GM06990 (cell line): ENCODE measurements at regions not wholly inside any gene's neighbourhood (a gene's known extent, or its start where the extent isn't known, plus 50 kb on each side); places are given as distances from the start of the nearest gene placed in this dataset.

Experiments
- DNase-seq: peaks from one replicate; pipeline ENCODE4 v3.0.0-alpha.2; 2011; ENCODE audit not compliant: insufficient read length; ENCODE audit errors: extremely low read depth
- H3K27me3 ChIP-seq: replicated peaks from 2 replicates; pipeline ENCODE4 v1.6.0; 2011; ENCODE audit warnings: low read length; ENCODE audit not compliant: control insufficient read depth, insufficient read depth
- H3K36me3 ChIP-seq: 2 replicates; pipeline ENCODE4 v1.5.1; 2011; ENCODE audit warnings: low read length; ENCODE audit not compliant: control insufficient read depth, insufficient read depth
- H3K4me3 ChIP-seq: replicated peaks from 2 replicates; pipeline ENCODE4 v1.5.1; 2011; ENCODE audit warnings: low read depth, mild to moderate bottlenecking, control low read depth, low read length
- CTCF ChIP-seq: IDR thresholded peaks from 2 replicates; pipeline ENCODE4 v1.5.1; 2011; ENCODE audit warnings: low read length, control low read depth, mild to moderate bottlenecking, inconsistent platforms; ENCODE audit not compliant: insufficient read depth, poor library complexity, severe bottlenecking

GRCh38 chr2:387980-388421, 100.1 kb upstream of the ALKAL2 start:
- no peaks in the 10 kb centered on the region for H3K36me3 ChIP-seq

DNA sequence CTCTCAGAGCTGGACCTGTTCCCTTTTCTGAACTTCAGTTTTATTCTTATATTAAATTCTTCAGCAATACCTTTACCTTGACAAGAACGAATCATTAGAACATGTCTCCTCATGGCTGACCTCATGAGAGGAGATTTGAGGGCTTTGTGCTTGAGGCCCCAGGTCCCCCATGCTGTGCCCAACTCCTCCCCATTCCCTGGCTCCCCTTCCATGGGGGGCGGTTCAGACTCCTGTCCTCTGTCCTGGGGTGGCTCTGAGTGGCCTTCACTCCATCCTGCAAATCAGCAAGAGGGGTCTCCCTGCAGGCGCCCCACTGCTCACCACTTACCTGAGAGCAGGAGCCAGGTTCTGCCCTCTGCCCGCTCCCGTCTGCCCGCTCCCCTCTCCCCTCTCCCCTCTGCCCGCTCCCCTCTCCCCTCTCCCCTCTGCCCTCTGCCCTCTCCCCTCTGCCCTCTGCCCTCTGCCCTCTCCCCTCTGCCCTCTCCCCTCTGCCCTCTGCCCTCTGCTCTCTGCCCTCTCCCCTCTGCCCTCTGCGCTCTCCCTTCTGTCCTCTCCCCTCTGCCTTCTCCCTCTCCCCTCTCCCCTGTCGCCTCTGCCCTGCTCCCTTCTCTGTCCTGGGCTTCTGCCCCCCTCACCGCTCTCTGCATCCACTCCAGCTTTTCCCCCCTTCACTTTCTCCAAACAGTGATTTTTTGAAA, 98.7 kb upstream of the ALKAL2 start:
- TF ChIP-seq CTCF = no peak
- Histone ChIP-seq H3K27me3 (no peaks in the 10 kb centered on the region), H3K4me3 (no peak overlapping the region), H3K36me3 (no peaks in the 10 kb centered on the region)
- DNase-seq = no peak

More at GRCh38 chr2:387980-388421, 100.1 kb upstream of the ALKAL2 start:
- Histone ChIP-seq H3K4me3 (no peak overlapping the region), H3K27me3 (no peaks in the 10 kb centered on the region)
- DNase-seq = no peak
- TF ChIP-seq CTCF = no peak

DNA sequence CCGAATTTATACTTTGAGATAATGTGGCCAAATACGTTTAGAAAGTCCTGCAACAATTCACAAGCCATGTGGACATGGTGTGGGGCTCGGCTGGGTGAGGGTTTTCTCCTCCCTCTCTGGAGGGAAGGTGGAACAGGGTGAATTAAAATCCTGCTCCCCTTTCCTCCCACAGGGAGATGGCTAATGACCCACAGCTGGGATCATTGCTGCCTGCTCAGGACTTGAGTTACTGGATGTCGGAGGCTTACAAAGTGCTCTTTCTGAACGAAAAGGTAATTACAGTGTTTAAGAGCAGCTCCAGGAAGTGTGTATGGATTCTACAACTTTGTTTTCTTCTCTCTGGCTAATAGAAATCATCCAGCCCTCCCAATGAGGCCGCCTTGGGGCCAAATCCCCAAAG, 97.9 kb upstream of the ALKAL2 start:
- no peak for DNase-seq
- Histone ChIP-seq H3K27me3 (no peaks in the 10 kb centered on the region), H3K4me3 (no peak overlapping the region), H3K36me3 (no peaks in the 10 kb centered on the region)
- no peak for TF ChIP-seq CTCF

- no peaks in the 10 kb centered on the region for H3K27me3 ChIP-seq
Measured at GRCh38 chr2:385061-385460, 97.2 kb upstream of the ALKAL2 start.

GRCh38 chr2:383888-384287, 96.0 kb upstream of the ALKAL2 start:
- H3K36me3 ChIP-seq = no peaks in the 10 kb centered on the region
- H3K27me3 ChIP-seq = no peaks in the 10 kb centered on the region
- H3K4me3 ChIP-seq = no peak overlapping the region
- DNase-seq = no peak
- TF ChIP-seq CTCF = no peak

More at GRCh38 chr2:385061-385460, 97.2 kb upstream of the ALKAL2 start:
- Histone ChIP-seq H3K36me3 (no peaks in the 10 kb centered on the region), H3K4me3 (no peak overlapping the region)
- TF ChIP-seq CTCF = no peak
- no peak for DNase-seq
